CD4-positive, alpha-beta T cell treated with Interleukin-21 for 1 hour (primary cell): ENCODE measurements at regions not wholly inside any gene's neighbourhood (a gene's known extent, or its start where the extent isn't known, plus 50 kb on each side); places are given as distances from the start of the nearest gene placed in this dataset.

Experiments used
- DNase-seq: peaks from one replicate; pipeline ENCODE4 v3.0.0-alpha.2; 2020

GRCh38 chr14:85413836-85414526 lies 116.0 kb upstream of the FLRT2 start:
- no peak for DNase-seq

GRCh38 chr14:85415015-85415712 lies 114.8 kb upstream of the FLRT2 start:
- DNase-seq: no peak

- no peak for DNase-seq
Measured at GRCh38 chr14:85416771-85417170, 113.2 kb upstream of the FLRT2 start.

- no peak for DNase-seq
Measured at GRCh38 chr14:85417396-85417795, 112.5 kb upstream of the FLRT2 start.

- no peak for DNase-seq
Measured at GRCh38 chr14:85418721-85419120, 111.2 kb upstream of the FLRT2 start.

GRCh38 chr14:85420278-85420677 lies 109.7 kb upstream of the FLRT2 start:
- no peak for DNase-seq

GRCh38 chr14:85420707-85421106 lies 109.2 kb upstream of the FLRT2 start:
- no peak for DNase-seq

- no peak for DNase-seq
Measured at GRCh38 chr14:85421186-85421877, 108.6 kb upstream of the FLRT2 start.

GRCh38 chr14:85423889-85424288 lies 106.1 kb upstream of the FLRT2 start:
- no peak for DNase-seq

- DNase-seq: no peak
Measured at GRCh38 chr14:85425507-85425906, 104.4 kb upstream of the FLRT2 start.

- no peak for DNase-seq
Measured at GRCh38 chr14:85426068-85426935, 103.6 kb upstream of the FLRT2 start.

- DNase-seq: no peak
Measured at GRCh38 chr14:85428926-85429325, 101.0 kb upstream of the FLRT2 start.

GRCh38 chr14:85437148-85437547 lies 92.8 kb upstream of the FLRT2 start:
- no peak for DNase-seq

- no peak for DNase-seq
Measured at GRCh38 chr14:85438001-85438400, 91.9 kb upstream of the FLRT2 start.

GRCh38 chr14:85438481-85438942 lies 91.4 kb upstream of the FLRT2 start:
- DNase-seq: no peak

GRCh38 chr14:85439696-85440328 lies 90.1 kb upstream of the FLRT2 start:
- DNase-seq: no peak

- DNase-seq: no peak
Measured at GRCh38 chr14:85441909-85442643, 87.9 kb upstream of the FLRT2 start.

- no peak for DNase-seq
Measured at GRCh38 chr14:85442996-85443395, 86.9 kb upstream of the FLRT2 start.

- DNase-seq: no peak
Measured at GRCh38 chr14:85444635-85445034, 85.3 kb upstream of the FLRT2 start.

- DNase-seq: no peak
Measured at GRCh38 chr14:85445151-85445795, 84.7 kb upstream of the FLRT2 start.

GRCh38 chr14:85447883-85448282 lies 82.1 kb upstream of the FLRT2 start:
- no peak for DNase-seq
